ENCODE measurements at regions not wholly inside any gene's neighbourhood (a gene's known extent, or its start where the extent isn't known, plus 50 kb on each side); places are given as distances from the start of the nearest gene placed in this dataset.

DNA sequence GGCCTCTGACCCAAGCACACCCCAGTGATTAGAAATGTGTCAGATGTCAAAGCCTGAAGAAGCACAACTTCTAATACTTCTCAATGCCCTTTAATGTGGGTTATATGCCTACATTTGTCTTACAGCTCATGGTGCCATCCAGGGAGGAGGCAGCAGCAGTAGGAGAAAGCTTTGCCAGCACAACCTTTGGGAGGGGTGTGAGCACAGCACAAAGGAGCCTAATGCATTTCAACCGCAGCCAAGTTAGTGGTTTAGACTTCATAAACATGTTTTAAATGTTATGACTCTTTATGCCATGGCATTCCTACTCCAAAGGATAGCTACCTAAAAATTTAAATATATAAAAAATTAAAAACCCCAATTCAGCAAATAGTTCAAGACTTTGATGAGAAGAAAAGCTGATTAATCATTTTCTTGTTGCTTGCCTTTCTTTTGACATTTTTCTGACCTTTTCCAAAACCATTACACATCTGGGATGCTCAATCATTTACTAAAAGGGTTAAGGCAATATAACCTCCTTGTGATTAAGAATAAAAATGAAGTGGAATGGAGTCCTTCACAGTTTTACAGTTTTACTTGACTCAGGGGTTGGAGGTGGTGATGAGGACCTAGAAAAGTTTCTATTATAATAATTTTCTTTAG, 142.7 kb downstream of the DLEU7 start:
- no peak overlapping the region for H3K27ac ChIP-seq
- TF ChIP-seq ZFX (IDR thresholded peaks at IDR 0.05; ENCODE audit: borderline replicate concordance) = no peak
- TF ChIP-seq, protein P1, sequence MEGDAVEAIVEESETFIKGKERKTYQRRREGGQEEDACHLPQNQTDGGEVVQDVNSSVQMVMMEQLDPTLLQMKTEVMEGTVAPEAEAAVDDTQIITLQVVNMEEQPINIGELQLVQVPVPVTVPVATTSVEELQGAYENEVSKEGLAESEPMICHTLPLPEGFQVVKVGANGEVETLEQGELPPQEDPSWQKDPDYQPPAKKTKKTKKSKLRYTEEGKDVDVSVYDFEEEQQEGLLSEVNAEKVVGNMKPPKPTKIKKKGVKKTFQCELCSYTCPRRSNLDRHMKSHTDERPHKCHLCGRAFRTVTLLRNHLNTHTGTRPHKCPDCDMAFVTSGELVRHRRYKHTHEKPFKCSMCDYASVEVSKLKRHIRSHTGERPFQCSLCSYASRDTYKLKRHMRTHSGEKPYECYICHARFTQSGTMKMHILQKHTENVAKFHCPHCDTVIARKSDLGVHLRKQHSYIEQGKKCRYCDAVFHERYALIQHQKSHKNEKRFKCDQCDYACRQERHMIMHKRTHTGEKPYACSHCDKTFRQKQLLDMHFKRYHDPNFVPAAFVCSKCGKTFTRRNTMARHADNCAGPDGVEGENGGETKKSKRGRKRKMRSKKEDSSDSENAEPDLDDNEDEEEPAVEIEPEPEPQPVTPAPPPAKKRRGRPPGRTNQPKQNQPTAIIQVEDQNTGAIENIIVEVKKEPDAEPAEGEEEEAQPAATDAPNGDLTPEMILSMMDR (IDR thresholded peaks at IDR 0.05) = no peak

DNA sequence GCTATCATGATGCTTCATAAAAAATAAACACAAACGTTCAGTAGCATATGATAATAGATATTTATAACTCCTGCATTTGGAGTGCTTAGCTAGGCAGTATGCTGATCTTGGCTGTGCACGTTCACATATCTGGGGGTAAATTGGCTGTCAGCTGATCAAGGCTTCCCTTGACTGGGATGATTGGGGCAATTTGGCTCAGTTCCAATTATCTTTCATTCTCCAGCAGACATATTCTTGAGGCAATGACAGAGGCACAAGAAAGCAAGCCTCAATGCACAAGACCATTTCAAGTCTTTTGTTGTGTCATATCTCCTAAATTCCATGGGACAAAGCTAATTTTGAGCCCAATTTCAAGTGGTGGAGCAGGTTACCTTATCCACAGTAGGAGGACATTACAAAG, 142.0 kb downstream of the DLEU7 start:
- H3K27ac ChIP-seq = no peak overlapping the region
- TF ChIP-seq, protein P1 (IDR thresholded peaks at IDR 0.05) = no peak
- no peak for TF ChIP-seq ZFX (IDR thresholded peaks at IDR 0.05; ENCODE audit: borderline replicate concordance)

DNA sequence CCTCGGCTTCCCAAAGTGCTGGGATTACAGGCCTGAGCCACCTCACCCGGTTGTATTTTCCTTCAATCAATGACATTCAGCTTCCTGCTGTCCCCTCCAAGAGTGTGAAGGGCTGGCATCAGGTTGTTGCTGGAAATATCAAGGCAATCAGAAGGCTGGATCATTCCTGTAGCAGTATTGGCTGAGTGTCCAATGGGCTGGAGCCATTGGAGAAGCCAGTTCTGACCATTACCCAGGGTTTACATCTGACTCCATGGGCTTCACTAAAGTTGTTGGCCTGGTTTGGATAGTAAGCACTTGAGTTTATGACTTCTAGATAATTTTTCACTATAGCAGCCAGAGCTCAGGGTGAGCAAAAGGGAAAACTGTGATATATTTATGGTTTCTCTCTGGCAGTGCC, 137.0 kb downstream of the DLEU7 start:
- TF ChIP-seq ZFX (IDR thresholded peaks at IDR 0.05; ENCODE audit: borderline replicate concordance) = no peak
- TF ChIP-seq, protein P1 (IDR thresholded peaks at IDR 0.05) = no peak
- no peak overlapping the region for H3K27ac ChIP-seq

DNA sequence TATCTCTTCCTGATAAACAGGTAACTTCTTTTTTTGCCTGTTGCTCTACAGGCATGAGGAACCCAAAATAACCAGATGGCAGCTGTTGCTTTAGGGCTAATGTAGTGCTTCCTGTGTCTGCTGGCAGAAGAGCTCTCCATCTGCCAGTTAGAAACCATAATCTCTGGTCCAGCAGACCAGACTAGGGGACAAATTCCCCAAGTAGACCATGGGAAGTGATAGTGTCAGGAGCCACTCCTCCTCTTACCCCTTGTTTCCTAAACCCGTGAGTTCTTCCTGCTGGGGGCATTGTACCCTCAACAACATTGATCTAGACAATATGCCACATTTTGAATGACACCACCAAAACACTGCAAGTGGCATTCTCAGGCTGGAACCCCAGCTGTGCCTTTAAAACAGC, 135.9 kb downstream of the DLEU7 start:
- TF ChIP-seq ZFX (IDR thresholded peaks at IDR 0.05; ENCODE audit: borderline replicate concordance) = no peak
- TF ChIP-seq, protein P1 (IDR thresholded peaks at IDR 0.05) = no peak
- H3K27ac ChIP-seq = no peak overlapping the region

DNA sequence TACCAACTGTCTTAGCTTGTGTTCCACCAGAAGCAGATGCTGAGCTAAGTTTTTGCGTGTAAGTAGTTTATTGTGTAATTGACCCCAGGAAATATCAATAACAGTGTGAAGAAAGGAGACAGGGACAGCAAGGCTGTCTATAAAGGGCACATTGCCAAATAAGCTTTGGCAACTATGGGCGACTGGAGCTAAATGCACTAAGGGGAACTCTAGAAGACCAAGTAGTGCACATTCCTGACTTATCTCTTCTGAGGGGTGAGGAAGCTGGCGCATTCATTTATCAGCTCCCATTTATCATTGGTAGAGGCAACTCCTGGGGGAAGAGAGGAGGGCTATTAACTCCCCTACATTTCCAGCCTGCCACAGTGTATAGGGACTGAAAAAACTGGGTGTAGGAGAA, 135.0 kb downstream of the DLEU7 start:
- no peak for TF ChIP-seq ZFX (IDR thresholded peaks at IDR 0.05; ENCODE audit: borderline replicate concordance)
- TF ChIP-seq, protein P1 (IDR thresholded peaks at IDR 0.05) = no peak
- H3K27ac ChIP-seq = no peak overlapping the region

DNA sequence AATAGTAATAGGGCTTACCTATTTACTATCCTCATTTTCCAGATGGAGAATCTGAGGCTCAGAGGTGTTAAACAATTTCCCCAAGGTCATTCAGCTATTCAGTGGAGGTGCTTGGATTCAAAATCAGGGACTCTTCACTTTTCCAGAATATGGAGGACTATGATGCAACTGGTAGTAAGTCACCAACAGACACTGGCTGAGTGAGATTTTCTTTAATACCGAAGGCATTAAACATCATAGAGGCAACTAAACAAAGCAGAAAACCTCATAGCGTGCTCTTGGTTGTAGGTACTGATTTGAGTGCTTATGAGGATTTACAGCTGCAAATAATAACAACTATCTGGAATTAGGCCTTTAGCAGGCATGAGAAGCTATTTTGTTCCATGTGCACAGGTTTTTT, 134.4 kb downstream of the DLEU7 start:
- H3K27ac ChIP-seq = no peak overlapping the region
- TF ChIP-seq, protein P1 (IDR thresholded peaks at IDR 0.05) = no peak
- TF ChIP-seq ZFX (IDR thresholded peaks at IDR 0.05; ENCODE audit: borderline replicate concordance) = no peak

DNA sequence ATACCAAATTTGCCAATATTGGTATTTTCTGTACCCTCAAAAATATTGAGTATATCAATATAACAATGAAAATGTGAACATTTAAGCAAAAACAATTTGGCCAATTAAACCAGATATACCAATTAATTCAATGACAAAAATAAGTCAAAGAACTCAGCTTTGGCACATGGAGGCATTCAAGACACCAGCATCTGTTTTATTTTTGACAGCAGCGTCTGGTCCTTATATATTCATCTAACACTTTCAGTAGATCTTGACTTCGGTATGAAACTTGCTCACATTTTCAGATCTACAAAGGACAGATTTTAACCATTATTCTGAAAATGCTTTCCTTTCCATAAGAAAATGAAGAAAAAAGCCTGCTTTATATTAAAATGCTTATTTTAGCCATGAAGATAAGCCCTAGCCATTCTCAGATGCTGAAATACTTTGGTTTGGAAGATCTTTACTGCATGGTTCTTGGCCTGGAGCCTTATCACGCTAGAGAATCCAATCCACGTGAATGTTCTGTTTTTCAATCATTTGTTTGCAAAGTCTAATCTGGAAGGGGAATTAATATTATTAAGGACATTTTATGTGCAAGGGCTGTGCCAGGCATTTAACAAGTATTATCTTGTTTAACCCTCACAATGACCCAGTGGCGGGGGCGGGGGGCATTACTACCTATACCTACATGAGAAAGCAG, 132.2 kb downstream of the DLEU7 start:
- TF ChIP-seq, protein P1 (IDR thresholded peaks at IDR 0.05) = no peak
- no peak for TF ChIP-seq ZFX (IDR thresholded peaks at IDR 0.05; ENCODE audit: borderline replicate concordance)
- H3K27ac ChIP-seq = no peak overlapping the region
